ENCODE measurements at regions not wholly inside any gene's neighbourhood (a gene's known extent, or its start where the extent isn't known, plus 50 kb on each side); places are given as distances from the start of the nearest gene placed in this dataset.

- CTCF ChIA-PET: no interaction called here
Measured at GRCh38 chr10:29788113-29788512, 153.3 kb upstream of the SVIL start.

GRCh38 chr10:29785701-29786100 is 150.9 kb upstream of the SVIL start:
- POLR2A ChIA-PET: no interaction called here
- TF ChIP-seq CTCF (IDR thresholded peaks at IDR 0.05; ENCODE audit: insufficient read depth, low read depth, low read length): no peak
- no peaks in the 10 kb centered on the region for H3K27me3 ChIP-seq (ENCODE audit: control insufficient read depth, insufficient read depth, low read length)
- no peak for DNase-seq (ENCODE audit: low read depth)
- no peak overlapping the region for H3K4me3 ChIP-seq (ENCODE audit: low read depth, low read length)
- H3K36me3 ChIP-seq (ENCODE audit: control insufficient read depth, insufficient read depth, low read length): no peaks in the 10 kb centered on the region
- CTCF ChIA-PET: no interaction called here

More at GRCh38 chr10:29788113-29788512, 153.3 kb upstream of the SVIL start:
- no peak overlapping the region for H3K4me3 ChIP-seq (ENCODE audit: low read depth, low read length)
- DNase-seq (ENCODE audit: low read depth): no peak
- H3K27me3 ChIP-seq (ENCODE audit: control insufficient read depth, insufficient read depth, low read length): no peaks in the 10 kb centered on the region
- TF ChIP-seq CTCF (IDR thresholded peaks at IDR 0.05; ENCODE audit: insufficient read depth, low read depth, low read length): no peak
- H3K36me3 ChIP-seq (ENCODE audit: control insufficient read depth, insufficient read depth, low read length): no peaks in the 10 kb centered on the region
- POLR2A ChIA-PET: no interaction called here

- peak; percentile 100 for DNase-seq (ENCODE audit: low read depth)
- ChIA-PET CTCF (interaction anchor here (1.3 kb wide), 1 partner anchor 19 kb away, joined by 3 read pairs; no protein-coding TSS in a partner anchor), POLR2A (no interaction called here)
- TF ChIP-seq CTCF (IDR thresholded peaks at IDR 0.05; ENCODE audit: insufficient read depth, low read depth, low read length): no peak
- H3K36me3 ChIP-seq (ENCODE audit: control insufficient read depth, insufficient read depth, low read length): no peaks in the 10 kb centered on the region
- H3K27me3 ChIP-seq (ENCODE audit: control insufficient read depth, insufficient read depth, low read length): no peaks in the 10 kb centered on the region
- H3K4me3 ChIP-seq (ENCODE audit: low read depth, low read length): no peak overlapping the region
Measured at GRCh38 chr10:29784175-29784773, 149.5 kb upstream of the SVIL start.

GRCh38 chr10:29783201-29783947 is 148.6 kb upstream of the SVIL start:
- TF ChIP-seq CTCF (IDR thresholded peaks at IDR 0.05; ENCODE audit: insufficient read depth, low read depth, low read length): no peak
- ChIA-PET CTCF (interaction anchor here (0.8 to 1.1 kb wide), 2 partner anchors 20 to 192 kb away, joined by 3 read pairs; no protein-coding TSS in a partner anchor), POLR2A (no interaction called here)
- Histone ChIP-seq H3K36me3 (ENCODE audit: control insufficient read depth, insufficient read depth, low read length) (no peaks in the 10 kb centered on the region), H3K27me3 (ENCODE audit: control insufficient read depth, insufficient read depth, low read length) (no peaks in the 10 kb centered on the region), H3K4me3 (ENCODE audit: low read depth, low read length) (no peak overlapping the region)
- no peak for DNase-seq (ENCODE audit: low read depth)

- ChIA-PET CTCF (interaction anchor here (1.1 to 1.3 kb wide), 2 partner anchors 14 to 16 kb away, joined by 3 read pairs; no protein-coding TSS in a partner anchor), POLR2A (no interaction called here)
- no peak for TF ChIP-seq CTCF (IDR thresholded peaks at IDR 0.05; ENCODE audit: insufficient read depth, low read depth, low read length)
- Histone ChIP-seq H3K36me3 (ENCODE audit: control insufficient read depth, insufficient read depth, low read length) (no peaks in the 10 kb centered on the region), H3K27me3 (ENCODE audit: control insufficient read depth, insufficient read depth, low read length) (no peaks in the 10 kb centered on the region), H3K4me3 (ENCODE audit: low read depth, low read length) (no peak overlapping the region)
- DNase-seq (ENCODE audit: low read depth): no peak
Measured at GRCh38 chr10:29780639-29781038, 145.9 kb upstream of the SVIL start.
